Omental fat pad (tissue), 3 donors: ENCODE measurements at regions not wholly inside any gene's neighbourhood (a gene's known extent, or its start where the extent isn't known, plus 50 kb on each side); places are given as distances from the start of the nearest gene placed in this dataset.

Experiments
- ATAC-seq: fragments of 150-250 bp; one replicate; pipeline ENCODE4 v1.9.1; 2016; ENCODE audit warnings: mild to moderate bottlenecking, moderate library complexity; ENCODE audit not compliant: low FRiP score
- DNase-seq: peaks from one replicate; pipeline ENCODE4 v3.0.0-alpha.2; 2019; ENCODE audit warnings: low spot score
- TF ChIP-seq, protein P1 (sequence below), 3 donors: fragments of 450-650 bp; IDR thresholded peaks; one replicate each; pipeline ENCODE4 v1.5.1; 2016 to 2017; ENCODE audit warnings: antibody characterized with exemption in 3 of 3, mild to moderate bottlenecking in 3 of 3, moderate library complexity in 2 of 3

DNA sequence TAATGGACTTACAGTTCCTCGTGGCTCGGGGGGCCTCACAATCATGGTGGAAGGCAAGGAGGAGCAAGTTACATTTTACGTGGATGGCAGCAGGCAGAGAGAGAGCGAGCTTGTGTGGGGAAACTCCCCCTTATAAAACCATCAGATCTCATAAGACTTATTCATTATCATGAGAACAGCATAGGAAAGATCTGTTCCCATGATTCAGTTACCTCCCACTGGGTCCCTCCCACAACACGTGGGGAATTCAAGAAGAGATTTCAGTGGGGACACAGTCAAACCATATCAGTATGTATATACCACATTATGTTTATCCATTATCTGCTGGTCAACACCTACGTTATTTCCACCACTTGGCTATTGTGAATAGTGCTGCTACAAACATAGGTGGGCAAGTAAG lies 352.3 kb upstream of the B3GALT2 start:
- ATAC-seq (no peak), DNase-seq (no peak)
- TF ChIP-seq, protein P1, sequence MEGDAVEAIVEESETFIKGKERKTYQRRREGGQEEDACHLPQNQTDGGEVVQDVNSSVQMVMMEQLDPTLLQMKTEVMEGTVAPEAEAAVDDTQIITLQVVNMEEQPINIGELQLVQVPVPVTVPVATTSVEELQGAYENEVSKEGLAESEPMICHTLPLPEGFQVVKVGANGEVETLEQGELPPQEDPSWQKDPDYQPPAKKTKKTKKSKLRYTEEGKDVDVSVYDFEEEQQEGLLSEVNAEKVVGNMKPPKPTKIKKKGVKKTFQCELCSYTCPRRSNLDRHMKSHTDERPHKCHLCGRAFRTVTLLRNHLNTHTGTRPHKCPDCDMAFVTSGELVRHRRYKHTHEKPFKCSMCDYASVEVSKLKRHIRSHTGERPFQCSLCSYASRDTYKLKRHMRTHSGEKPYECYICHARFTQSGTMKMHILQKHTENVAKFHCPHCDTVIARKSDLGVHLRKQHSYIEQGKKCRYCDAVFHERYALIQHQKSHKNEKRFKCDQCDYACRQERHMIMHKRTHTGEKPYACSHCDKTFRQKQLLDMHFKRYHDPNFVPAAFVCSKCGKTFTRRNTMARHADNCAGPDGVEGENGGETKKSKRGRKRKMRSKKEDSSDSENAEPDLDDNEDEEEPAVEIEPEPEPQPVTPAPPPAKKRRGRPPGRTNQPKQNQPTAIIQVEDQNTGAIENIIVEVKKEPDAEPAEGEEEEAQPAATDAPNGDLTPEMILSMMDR (IDR thresholded peaks at IDR 0.05), result no peak

DNA sequence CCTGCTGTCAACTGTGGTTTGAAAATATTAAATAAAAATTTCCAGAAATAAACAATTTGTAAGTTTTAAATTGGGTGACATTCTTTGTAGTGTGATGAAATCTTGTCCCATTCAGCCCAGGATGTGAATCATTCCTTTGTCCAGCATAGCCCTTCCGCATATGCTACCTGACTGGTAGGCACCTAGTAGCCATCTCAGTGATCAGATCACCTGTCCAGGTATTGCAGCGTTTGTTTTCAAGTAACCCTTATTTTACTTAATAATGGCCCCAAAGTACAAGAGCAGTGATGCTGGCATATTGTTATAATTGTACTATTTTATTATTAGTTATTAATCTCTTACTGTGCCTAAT lies 351.6 kb upstream of the B3GALT2 start:
- no peak for DNase-seq
- TF ChIP-seq, protein P1 (IDR thresholded peaks at IDR 0.05), result no peak
- ATAC-seq, result no peak

DNA sequence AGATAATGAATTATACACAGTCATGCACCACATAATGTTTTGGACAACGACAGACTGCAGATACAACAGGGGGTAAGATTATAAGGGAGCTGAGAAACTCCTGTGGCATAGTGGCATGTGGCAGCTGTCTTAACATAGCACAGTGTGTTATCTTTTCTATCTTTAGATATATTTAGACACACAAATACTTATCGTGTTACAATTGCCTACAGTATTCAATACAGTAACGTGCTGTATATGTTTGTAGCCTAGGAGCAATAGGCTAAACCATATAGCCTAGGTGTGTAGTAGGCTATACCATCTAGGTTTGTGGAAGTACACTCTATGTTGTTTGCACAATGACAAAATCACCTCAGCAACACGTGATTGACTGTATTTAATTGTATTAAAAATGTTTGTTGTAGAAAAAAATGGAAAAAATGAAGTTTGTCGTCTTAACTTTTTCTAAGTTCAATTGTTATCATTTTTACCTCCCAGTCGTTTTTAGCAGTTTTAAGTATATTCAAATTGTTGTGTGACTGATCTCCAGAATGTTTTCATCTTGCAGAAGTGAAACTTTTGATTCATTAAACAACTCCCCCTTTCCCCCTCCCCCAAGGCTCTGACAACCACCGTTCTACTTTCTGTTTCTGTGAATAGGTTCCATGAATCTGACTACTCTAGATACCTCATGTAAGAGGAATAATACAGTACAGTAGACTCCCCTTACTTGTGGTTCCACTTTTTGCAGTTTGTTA lies 351.0 kb upstream of the B3GALT2 start:
- no peak for DNase-seq
- no peak for ATAC-seq
- TF ChIP-seq, protein P1 (IDR thresholded peaks at IDR 0.05), result no peak

DNA sequence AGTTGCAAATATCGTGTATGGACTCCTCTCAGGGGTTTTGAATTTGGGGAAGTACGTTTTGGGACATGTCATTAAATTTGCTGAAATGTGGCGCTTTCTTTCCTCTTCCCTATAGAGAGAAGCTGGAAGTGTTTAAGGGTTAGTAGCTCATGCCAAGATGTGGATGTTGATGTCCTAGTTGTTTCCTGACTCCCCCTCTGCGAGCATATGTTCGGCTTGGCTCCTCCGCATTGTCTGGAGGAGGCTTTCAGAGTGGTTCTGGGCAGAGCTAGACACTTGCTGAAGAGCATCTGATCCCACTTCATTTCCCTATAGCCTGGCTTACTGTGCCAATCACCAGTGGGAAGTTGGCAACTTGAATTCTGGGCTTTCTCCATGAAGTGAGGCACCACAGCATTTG lies 347.4 kb upstream of the B3GALT2 start:
- no peak for DNase-seq
- TF ChIP-seq, protein P1 (IDR thresholded peaks at IDR 0.05), result no peak

DNA sequence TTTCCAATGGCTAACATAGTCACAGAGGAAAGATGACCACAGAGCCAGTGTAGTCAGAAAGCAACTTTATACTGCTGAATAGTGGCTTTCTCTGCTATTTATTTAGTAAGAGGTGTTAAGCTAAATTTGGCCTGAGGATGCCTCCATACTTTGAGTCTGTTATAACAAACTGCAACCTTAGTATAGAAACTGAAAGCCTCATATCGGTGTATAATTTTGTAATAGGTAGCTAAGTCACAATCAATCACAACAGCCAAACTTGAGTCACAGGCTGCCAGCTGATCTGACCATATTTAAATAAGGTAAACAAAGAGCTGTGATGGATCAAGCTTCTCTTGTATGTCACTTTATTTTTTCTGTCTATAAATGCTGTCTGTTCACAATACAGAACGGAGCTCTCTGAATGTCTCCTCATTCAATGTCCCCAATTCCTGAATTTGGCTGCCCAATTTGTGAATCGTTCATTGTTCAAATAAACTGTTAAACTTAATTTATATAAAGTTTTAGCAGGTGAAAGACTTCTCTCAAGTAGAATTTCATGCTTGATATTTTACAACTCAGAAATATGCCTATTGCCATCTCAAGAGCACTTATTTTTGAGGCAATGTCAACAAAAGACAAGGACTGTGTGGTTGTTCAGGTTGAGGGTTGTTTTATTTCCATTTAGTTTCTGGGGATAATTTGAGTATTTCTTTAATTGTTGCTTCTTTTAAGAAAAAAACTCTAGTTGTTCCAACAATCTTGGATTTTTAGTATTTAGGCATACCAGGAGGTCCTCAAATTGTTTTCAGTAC lies 339.7 kb upstream of the B3GALT2 start:
- TF ChIP-seq, protein P1 (IDR thresholded peaks at IDR 0.05), result no peak
- DNase-seq (no peak), ATAC-seq (no peak)

More for the DNA sequence above, 347.4 kb upstream of the B3GALT2 start:
- no peak for ATAC-seq

DNA sequence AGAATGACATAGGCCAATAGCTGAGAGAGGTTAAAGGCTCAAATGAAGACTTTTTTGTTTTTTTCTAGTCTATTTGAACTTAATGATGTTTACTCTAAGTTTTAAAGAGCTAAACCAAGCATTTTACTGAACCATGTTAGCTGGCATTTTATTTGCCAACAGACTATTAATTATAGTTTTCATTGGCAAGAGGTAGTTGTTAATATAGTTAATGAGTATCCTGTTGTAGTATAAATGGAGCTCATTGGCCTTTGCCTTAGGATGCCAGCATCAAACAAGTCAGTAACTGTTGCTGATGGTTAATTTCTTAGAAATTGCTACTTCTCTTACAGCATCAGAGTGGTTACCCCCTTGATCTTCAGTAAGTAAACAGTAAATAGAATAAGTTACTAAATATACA lies 339.0 kb upstream of the B3GALT2 start:
- no peak for DNase-seq
- TF ChIP-seq, protein P1 (IDR thresholded peaks at IDR 0.05), result no peak
- no peak for ATAC-seq

DNA sequence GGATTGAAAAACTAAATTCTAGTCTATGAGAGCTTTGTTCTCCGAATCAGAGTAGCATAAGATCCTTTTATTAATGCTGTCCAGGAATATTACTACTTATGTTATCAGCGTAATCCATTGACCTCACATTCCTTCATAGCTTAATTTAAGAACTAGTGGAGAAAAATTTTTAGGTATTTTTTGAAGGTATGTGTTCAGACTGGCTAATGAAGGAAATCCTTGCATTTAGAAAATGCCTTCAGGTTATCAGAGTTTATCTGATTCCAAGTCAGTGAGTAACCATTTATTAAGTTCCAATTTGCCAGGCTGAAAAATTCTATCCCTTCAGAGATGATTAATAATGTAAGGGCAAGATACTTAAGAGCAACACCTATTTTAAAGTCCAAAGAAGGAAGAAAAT lies 338.2 kb upstream of the B3GALT2 start:
- DNase-seq, result no peak

More for the DNA sequence above, 338.2 kb upstream of the B3GALT2 start:
- TF ChIP-seq, protein P1 (IDR thresholded peaks at IDR 0.05), result no peak
- ATAC-seq, result no peak
